NCI-H2029 (cell line): ENCODE measurements at regions not wholly inside any gene's neighbourhood (a gene's known extent, or its start where the extent isn't known, plus 50 kb on each side); places are given as distances from the start of the nearest gene placed in this dataset.
A peak's percentile ranks its signal among the peaks of the same experiment; 100 is the strongest.

Source experiments
- DNase-seq: peaks from one replicate; lab custom pipeline; 2025; lab: John Stamatoyannopoulos, UW

GRCh38 chr5:155211764-155212163 is 198.2 kb downstream of the KIF4B start:
- DNase-seq: no peak

- peak; percentile 59 for DNase-seq
These were observed 208.8 kb downstream of the KIF4B start for GRCh38 chr5:155222393-155222792.

- no peak for DNase-seq
These were observed 215.6 kb downstream of the KIF4B start for GRCh38 chr5:155229135-155229534.

GRCh38 chr5:155239803-155240202 is 226.2 kb downstream of the KIF4B start:
- DNase-seq: no peak

GRCh38 chr5:155250596-155250995 is 237.0 kb downstream of the KIF4B start:
- DNase-seq: no peak

GRCh38 chr5:155252025-155252424 is 238.5 kb downstream of the KIF4B start:
- DNase-seq: no peak

- DNase-seq: no peak
These were observed 239.2 kb downstream of the KIF4B start for GRCh38 chr5:155252717-155253116.

- no peak for DNase-seq
These were observed 240.8 kb downstream of the KIF4B start for GRCh38 chr5:155254399-155254798.

GRCh38 chr5:155258161-155258560 is 244.6 kb downstream of the KIF4B start:
- no peak for DNase-seq

GRCh38 chr5:155259648-155260047 is 246.1 kb downstream of the KIF4B start:
- DNase-seq: no peak

- peak; percentile 57 for DNase-seq
These were observed 247.2 kb downstream of the KIF4B start for GRCh38 chr5:155260798-155261197.

GRCh38 chr5:155263381-155263780 is 249.8 kb downstream of the KIF4B start:
- DNase-seq: no peak

GRCh38 chr5:155264809-155265208 is 251.3 kb downstream of the KIF4B start:
- no peak for DNase-seq

- DNase-seq: no peak
These were observed 255.3 kb downstream of the KIF4B start for GRCh38 chr5:155268770-155269425.

GRCh38 chr5:155270725-155271124 is 257.2 kb downstream of the KIF4B start:
- DNase-seq: no peak

- no peak for DNase-seq
These were observed 260.9 kb downstream of the KIF4B start for GRCh38 chr5:155274484-155274883.

GRCh38 chr5:155275222-155275621 is 261.7 kb downstream of the KIF4B start:
- DNase-seq: no peak

- DNase-seq: peak; percentile 55
These were observed 262.7 kb downstream of the KIF4B start for GRCh38 chr5:155276231-155276630.

- DNase-seq: no peak
These were observed 265.0 kb downstream of the KIF4B start for GRCh38 chr5:155278532-155278931.

GRCh38 chr5:155282503-155283107 is 269.1 kb downstream of the KIF4B start:
- no peak for DNase-seq

- DNase-seq: no peak
These were observed 272.2 kb downstream of the KIF4B start for GRCh38 chr5:155285706-155286105.

GRCh38 chr5:155290937-155291336 is 277.4 kb downstream of the KIF4B start:
- no peak for DNase-seq

- peak; percentile 14 for DNase-seq
These were observed 280.1 kb downstream of the KIF4B start for GRCh38 chr5:155293605-155294178.

GRCh38 chr5:155295111-155295510 is 281.6 kb downstream of the KIF4B start:
- DNase-seq: no peak
